ENCODE measurements at regions not wholly inside any gene's neighbourhood (a gene's known extent, or its start where the extent isn't known, plus 50 kb on each side); places are given as distances from the start of the nearest gene placed in this dataset.

DNA sequence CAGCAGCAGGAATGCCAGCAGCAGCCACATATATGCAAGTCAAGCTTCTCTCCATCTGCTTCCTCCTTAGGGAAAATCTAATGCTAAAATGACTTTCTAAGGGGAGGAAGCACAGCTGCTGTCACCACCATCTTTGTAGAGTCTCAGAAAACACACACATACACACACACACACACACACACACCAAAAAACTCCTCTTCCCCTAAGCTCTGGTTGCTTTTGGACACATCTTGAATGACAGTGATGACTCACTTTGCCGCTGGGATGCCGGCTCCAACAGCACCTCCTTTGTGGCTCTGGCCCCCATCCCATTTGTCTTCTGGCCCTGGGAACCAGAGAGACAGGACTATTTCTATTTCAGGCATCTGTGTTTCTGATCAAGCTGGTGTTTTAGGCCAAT lies 124.8 kb upstream of the GOLIM4 start:
- TF ChIP-seq CTCF (IDR thresholded peaks at IDR 0.05) (no peak), POLR2AphosphoS5 (IDR thresholded peaks at IDR 0.05) (no peak)

Measured in suprapubic skin (tissue), 3 donors.